Aorta (tissue), 5 donors: ENCODE measurements at regions not wholly inside any gene's neighbourhood (a gene's known extent, or its start where the extent isn't known, plus 50 kb on each side); places are given as distances from the start of the nearest gene placed in this dataset.
A peak's percentile ranks its signal among the peaks of the same experiment; 100 is the strongest.
"Not testable (repeated sequence)": the region's sequence is repeated elsewhere in the genome, so short reads cannot be mapped to it uniquely, and the experiment has no call there.

Source experiments
- ATAC-seq: fragments of 200-7000 bp; cut with Tn5 transposase; one replicate; pipeline ENCODE4 v1.9.1; 2022; ENCODE audit warnings: moderate library complexity; ENCODE audit not compliant: low FRiP score
- DNase-seq, 2 donors: peaks; one replicate each; pipeline ENCODE4 v3.0.0-alpha.2; 2020
- H3K27ac ChIP-seq, 2 donors: one replicate each; pipeline ENCODE4 v1.5.1; 2013; ENCODE audit warnings: low read length in 2 of 2, mild to moderate bottlenecking in 2 of 2, moderate library complexity in 2 of 2, control low read depth in 1 of 2, inconsistent platforms in 1 of 2, low read depth in 1 of 2
- H3K27me3 ChIP-seq, 2 donors: one replicate each; pipeline ENCODE4 v1.6.1; 2013; ENCODE audit warnings: control low read depth in 1 of 2, low read length in 1 of 2, mild to moderate bottlenecking in 1 of 2, moderate library complexity in 1 of 2; ENCODE audit not compliant: insufficient read depth in 2 of 2, control insufficient read depth in 1 of 2
- H3K36me3 ChIP-seq, 2 donors: one replicate each; pipeline ENCODE4 v1.6.1; 2013; ENCODE audit warnings: control low read depth in 1 of 2, low read length in 1 of 2, mild to moderate bottlenecking in 1 of 2; ENCODE audit not compliant: insufficient read depth in 2 of 2, control insufficient read depth in 1 of 2
- H3K4me1 ChIP-seq, 2 donors: one replicate each; pipeline ENCODE4 v1.6.1; 2013; ENCODE audit warnings: low read length in 2 of 2, control low read depth in 1 of 2, mild to moderate bottlenecking in 1 of 2, moderate library complexity in 1 of 2; ENCODE audit not compliant: insufficient read depth in 2 of 2, control insufficient read depth in 1 of 2
- H3K4me3 ChIP-seq, 2 donors: one replicate each; pipeline ENCODE4 v1.5.1; 2013; ENCODE audit warnings: low read length in 2 of 2, control low read depth in 1 of 2, mild to moderate bottlenecking in 1 of 2
- H3K9me3 ChIP-seq: one replicate; pipeline ENCODE4 v1.6.1; 2013; ENCODE audit warnings: mild to moderate bottlenecking, low read length; ENCODE audit not compliant: control insufficient read depth
- WGBS, 2 donors: extraction: QIAGEN DNeasy Blood & Tissue Kit; methylation state at CpG; one replicate each; pipeline ENCODE4 v1.1.7; 2013; 5-methylcytosine and 5-hydroxymethylcytosine counted together
- intact Hi-C, 2 donors: fragments of 100-400 bp; cut with DNase I; formaldehyde crosslinking; loops; one replicate each; pipeline versions ENCODE4 v1.14.2 to v1.15.0; 2022
- donor health status: healthy with polysubstance abuse.
- donor health status: Bipolar disorder and iron deficiency.
- donor health status: DM: no; HTN: no; CAD: no.
- donor health status: DM: no; HTN: no; CAD: no.
- donor health status: DM: yes; HTN: yes; CAD: no.

DNA sequence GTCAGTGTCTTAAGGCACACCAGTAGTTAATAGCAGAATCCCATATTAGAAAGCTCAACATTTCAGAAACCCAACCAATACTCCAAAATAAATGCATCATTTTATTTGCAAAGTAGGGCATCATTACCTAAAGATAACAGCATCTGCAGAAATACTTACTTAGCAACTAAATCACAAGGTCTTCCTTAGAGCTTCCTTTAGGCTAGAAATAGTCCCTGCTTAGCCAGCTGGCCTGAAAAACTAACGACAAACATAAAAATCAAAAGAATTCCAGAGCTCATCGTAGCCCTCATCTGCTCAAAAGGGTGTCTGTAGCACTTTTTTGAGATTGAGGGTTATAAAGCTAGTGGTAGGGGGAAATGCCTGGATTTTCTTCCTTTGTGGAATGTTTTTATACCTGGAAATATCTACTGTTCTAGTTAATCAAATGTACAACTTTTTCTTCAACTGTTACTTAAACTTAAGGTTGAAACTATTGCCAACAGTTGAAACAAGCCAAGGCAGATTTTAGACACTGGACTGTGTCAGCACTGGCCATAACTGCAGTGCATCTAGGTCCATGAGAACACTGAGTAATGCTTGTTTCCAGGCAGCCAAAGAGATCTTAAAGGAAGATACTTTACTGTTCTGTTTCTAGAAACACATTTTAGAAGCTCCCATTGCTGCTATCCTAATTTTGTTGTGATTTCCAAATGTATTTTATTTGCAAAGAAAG is 129.4 kb upstream of the RASA1 start:
- ATAC-seq (peak; percentile 69), DNase-seq (no peak)
- intact Hi-C loops = loop anchor here in 1 of 2 donors (5.0 to 10.0 kb wide), 2 partner anchors 64 to 257 kb away; no protein-coding TSS in a partner anchor
- Histone ChIP-seq H3K27me3 (no peaks in the 10 kb centered on the region), H3K4me1 (peaks cover 5 to 8% of the 10 kb centered on the region in 2 donors), H3K4me3 (no peak overlapping the region), H3K9me3 (no peaks in the 10 kb centered on the region), H3K27ac (peak overlapping the region; percentile 22 to 88), H3K36me3 (no peaks in the 10 kb centered on the region)
- WGBS, 2 donors = 1 to 5% methylated on average over 2 of the region's 2 CpGs

DNA sequence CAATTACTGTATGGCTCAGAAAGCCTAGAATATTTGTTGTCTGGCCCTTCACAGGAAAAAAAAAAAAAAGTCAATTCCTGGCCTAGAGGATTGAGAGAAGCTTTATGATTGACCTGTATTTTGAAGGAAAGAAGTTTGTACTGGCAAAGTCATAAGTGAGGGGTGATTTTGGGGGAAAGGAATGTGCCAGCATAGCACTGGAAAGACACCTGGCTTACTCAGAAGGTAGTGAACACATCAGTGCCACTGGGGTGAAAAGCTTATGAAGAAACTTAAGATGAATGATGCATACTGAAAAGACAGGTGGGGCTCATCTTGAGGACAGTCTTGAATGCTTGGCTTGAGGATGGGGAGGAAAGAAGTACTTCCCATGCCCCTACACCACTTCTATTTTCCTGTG is 127.9 kb upstream of the RASA1 start:
- Histone ChIP-seq H3K4me1 (peaks cover 5 to 8% of the 10 kb centered on the region in 2 donors), H3K36me3 (no peaks in the 10 kb centered on the region), H3K27me3 (no peaks in the 10 kb centered on the region), H3K4me3 (no peak overlapping the region), H3K9me3 (no peaks in the 10 kb centered on the region), H3K27ac (no peak overlapping the region)
- intact Hi-C loops = loop anchor here in 1 of 2 donors (5.0 to 10.0 kb wide), 2 partner anchors 63 to 255 kb away; no protein-coding TSS in a partner anchor
- no peak for DNase-seq
- no peak for ATAC-seq

DNA sequence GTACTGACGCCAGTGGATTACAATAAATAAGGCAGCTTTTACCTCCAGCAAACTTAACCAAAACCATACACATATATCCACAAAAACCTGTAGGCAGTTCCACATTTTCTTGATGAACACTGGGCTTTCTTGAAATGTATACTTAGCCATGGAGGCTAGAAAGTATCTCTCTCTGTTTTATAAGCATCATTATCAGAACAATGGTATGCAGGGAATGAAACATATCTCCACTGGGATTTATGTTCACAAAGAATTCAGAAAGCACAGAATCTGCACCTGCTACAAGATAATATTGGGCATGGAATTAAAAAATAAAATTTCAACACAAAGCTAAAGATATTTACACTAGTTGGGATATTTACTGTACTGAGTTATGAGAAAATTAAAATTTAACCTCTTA is 126.1 kb upstream of the RASA1 start:
- Histone ChIP-seq H3K4me3 (no peak overlapping the region), H3K27me3 (no peaks in the 10 kb centered on the region), H3K9me3 (no peaks in the 10 kb centered on the region), H3K27ac (no peak overlapping the region), H3K4me1 (peaks cover 5 to 6% of the 10 kb centered on the region in 2 donors), H3K36me3 (no peaks in the 10 kb centered on the region)
- 94% methylated on average over 1 of the region's 1 CpG for WGBS, 2 donors
- DNase-seq (no peak), ATAC-seq (no peak)
- intact Hi-C loops = no loop called here

DNA sequence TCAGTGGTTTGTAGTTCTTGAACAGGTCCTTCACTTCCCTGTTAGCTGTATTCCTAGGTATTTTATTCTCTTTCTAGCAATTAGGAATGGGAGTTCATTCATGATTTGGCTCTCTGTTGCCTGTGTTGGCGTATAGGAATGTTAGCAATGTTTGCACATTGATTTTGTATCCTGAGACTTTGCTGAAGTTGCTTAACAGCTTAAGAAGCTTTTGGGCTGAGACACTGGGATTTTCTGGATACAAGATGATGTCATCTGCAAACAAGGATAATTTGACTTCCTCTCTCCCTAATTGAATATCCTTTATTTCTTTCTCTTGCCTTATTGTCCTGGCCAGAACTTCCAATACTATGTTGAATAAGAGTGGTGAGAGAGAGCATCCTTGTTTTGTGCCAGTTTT is 121.8 kb upstream of the RASA1 start:
- DNase-seq, H3K27ac ChIP-seq, H3K4me3 ChIP-seq, ATAC-seq, H3K36me3 ChIP-seq, intact Hi-C loops, H3K9me3 ChIP-seq, H3K4me1 ChIP-seq, H3K27me3 ChIP-seq: not testable (repeated sequence)
- WGBS, 2 donors = 38 to 42% methylated on average over 1 of the region's 1 CpG

DNA sequence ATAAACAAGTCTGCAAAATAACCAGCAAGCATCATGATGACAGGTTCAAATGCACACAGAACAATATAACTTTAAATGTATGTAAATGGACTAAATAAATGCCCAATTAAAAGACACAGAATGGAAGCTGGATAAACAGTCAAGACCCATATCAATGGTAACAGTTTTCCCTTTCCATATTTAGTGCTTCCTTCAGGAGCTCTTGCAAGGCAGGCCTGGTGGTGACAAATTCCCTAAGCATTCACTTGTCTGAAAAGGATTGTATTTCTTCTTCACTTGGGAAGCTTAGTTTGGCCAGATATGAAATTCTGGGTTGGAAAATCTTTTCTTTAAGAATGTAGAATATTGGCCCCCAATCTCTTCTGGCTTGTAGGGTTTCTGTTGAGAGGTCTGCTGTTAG is 120.2 kb upstream of the RASA1 start:
- peaks cover 0 to under 1% of the 10 kb centered on the region in 2 donors for H3K27me3 ChIP-seq
- no peak overlapping the region for H3K4me3 ChIP-seq
- no peak for ATAC-seq
- no peak overlapping the region for H3K27ac ChIP-seq
- no peaks in the 10 kb centered on the region for H3K9me3 ChIP-seq
- no peaks in the 10 kb centered on the region for H3K4me1 ChIP-seq
- intact Hi-C loops = no loop called here
- DNase-seq = no peak
- H3K36me3 ChIP-seq = no peaks in the 10 kb centered on the region

DNA sequence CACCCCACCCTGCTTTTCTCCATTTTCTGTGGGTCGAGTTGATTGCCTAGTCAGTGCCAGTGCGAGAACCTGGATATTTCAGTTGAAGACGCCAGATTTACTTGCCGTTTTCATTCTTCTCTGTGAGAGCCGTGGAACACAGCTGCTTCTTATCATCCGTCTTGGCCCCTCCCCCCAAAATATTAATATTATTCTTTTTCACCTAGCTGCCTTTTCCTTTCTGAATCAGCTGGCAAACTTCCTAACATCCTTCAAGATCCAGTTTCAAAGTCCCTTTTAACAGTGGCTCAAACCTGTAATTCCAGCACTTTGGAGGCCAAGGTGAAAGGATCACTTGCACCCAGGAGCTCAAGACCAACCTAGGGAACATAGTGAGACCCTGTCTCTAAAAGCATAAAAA is 117.1 kb upstream of the RASA1 start:
- DNase-seq = no peak
- no peak overlapping the region for H3K27ac ChIP-seq
- 57 to 65% methylated on average over 6 of the region's 6 CpGs for WGBS, 2 donors
- peaks cover 0 to 2% of the 10 kb centered on the region in 2 donors for H3K27me3 ChIP-seq
- no peaks in the 10 kb centered on the region for H3K9me3 ChIP-seq
- no peaks in the 10 kb centered on the region for H3K36me3 ChIP-seq
- no peaks in the 10 kb centered on the region for H3K4me1 ChIP-seq
- intact Hi-C loops = no loop called here
- ATAC-seq = no peak
- H3K4me3 ChIP-seq = no peak overlapping the region

DNA sequence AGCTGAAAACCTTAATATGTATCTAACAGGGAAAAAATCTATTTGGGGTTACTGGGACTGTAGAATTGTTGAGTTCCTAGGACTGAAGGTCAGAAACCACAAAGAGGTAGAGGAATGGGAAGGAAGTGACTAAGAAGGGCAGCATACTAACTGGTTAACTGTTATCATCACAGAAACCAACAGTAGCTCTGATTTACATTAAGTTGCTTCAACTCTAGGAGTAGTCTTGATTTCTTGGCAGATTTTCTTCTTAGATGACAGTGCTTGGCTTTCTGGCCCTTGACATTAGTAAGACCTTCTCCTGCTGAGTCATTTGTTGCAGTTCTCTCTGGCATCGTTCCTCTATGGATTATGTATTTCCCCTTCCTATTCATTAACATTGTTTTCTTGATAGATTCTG is 116.1 kb upstream of the RASA1 start:
- no peak for DNase-seq
- no peak for ATAC-seq
- no peaks in the 10 kb centered on the region for H3K4me1 ChIP-seq
- H3K9me3 ChIP-seq = no peaks in the 10 kb centered on the region
- intact Hi-C loops = no loop called here
- peaks cover 0 to 2% of the 10 kb centered on the region in 2 donors for H3K27me3 ChIP-seq
- 44 to 70% methylated on average over 1 of the region's 1 CpG for WGBS, 2 donors
- H3K27ac ChIP-seq = no peak overlapping the region
- H3K4me3 ChIP-seq = no peak overlapping the region
- no peaks in the 10 kb centered on the region for H3K36me3 ChIP-seq

DNA sequence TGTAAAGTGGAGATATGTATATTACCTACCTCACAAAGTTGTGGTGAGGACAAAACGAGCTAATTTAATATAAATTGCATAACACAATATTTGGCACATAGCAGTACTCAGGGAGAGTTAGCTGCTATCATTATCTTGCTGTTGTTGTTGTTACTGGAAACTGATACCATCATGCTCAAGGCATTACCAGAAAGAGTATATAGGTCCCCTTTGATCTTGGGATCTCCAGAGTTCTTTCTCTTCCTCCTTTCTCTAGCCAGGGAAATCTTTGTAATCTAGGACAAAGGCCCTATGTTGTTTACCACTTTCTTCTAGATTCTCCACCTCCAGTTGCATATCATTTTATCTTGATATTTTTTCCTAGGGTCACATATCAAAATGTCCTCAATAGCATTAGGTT is 114.8 kb upstream of the RASA1 start:
- no peaks in the 10 kb centered on the region for H3K9me3 ChIP-seq
- no peak overlapping the region for H3K27ac ChIP-seq
- H3K4me3 ChIP-seq = no peak overlapping the region
- H3K27me3 ChIP-seq = peaks cover 0 to 2% of the 10 kb centered on the region in 2 donors
- no peaks in the 10 kb centered on the region for H3K4me1 ChIP-seq
- intact Hi-C loops = no loop called here
- DNase-seq (no peak), ATAC-seq (no peak)
- H3K36me3 ChIP-seq = no peaks in the 10 kb centered on the region
- WGBS, 2 donors = 49 to 78% methylated on average over 1 of the region's 1 CpG

DNA sequence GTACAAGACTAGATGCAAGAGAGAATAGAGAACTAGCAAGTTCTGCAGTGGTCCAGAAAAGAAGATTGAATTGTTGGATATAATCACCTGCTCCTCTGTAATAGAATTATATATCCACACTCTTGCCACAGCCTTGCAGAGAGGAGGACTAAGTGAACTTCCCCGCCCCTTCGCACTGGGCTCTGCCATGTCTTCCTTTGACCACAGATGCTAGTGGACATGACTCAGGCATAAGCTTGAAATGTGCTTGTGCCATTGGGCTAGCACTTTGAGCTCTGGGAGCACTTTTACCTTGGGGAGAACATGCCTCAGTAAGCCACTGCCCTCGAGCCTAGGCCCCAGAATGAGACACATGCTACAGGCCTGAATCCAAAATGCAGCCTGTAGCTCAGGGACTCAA is 113.5 kb upstream of the RASA1 start:
- DNase-seq (no peak), ATAC-seq (no peak)
- intact Hi-C loops = no loop called here
- Histone ChIP-seq H3K36me3 (no peaks in the 10 kb centered on the region), H3K27ac (no peak overlapping the region), H3K9me3 (no peaks in the 10 kb centered on the region), H3K27me3 (peaks cover 0 to 2% of the 10 kb centered on the region in 2 donors), H3K4me3 (no peak overlapping the region), H3K4me1 (no peaks in the 10 kb centered on the region)
- 86 to 95% methylated on average over 3 of the region's 3 CpGs for WGBS, 2 donors
